SK-N-MC (cell line): ENCODE measurements at regions not wholly inside any gene's neighbourhood (a gene's known extent, or its start where the extent isn't known, plus 50 kb on each side); places are given as distances from the start of the nearest gene placed in this dataset.

ENCODE experiments used
- DNase-seq: peaks from one replicate; pipeline ENCODE4 v3.0.0-alpha.2; 2011; ENCODE audit warnings: low read depth, low spot score
- H3K27ac ChIP-seq: fragments of 200-600 bp; sonication (generic); 2 replicates; pipeline ENCODE4 v1.5.1; 2016; ENCODE audit warnings: mixed run types
- H3K36me3 ChIP-seq: fragments of 200-600 bp; sonication (generic); 2 replicates; pipeline ENCODE4 v1.6.1; 2017; ENCODE audit warnings: antibody characterized with exemption, low read length, mixed read lengths; ENCODE audit not compliant: insufficient read depth
- H3K4me3 ChIP-seq: fragments of 200-600 bp; sonication (generic); 2 replicates; pipeline ENCODE4 v1.5.1; 2016
- H3K9ac ChIP-seq: fragments of 200-600 bp; sonication (generic); 2 replicates; pipeline ENCODE4 v1.8.0; 2017; ENCODE audit warnings: mixed run types, mixed read lengths; ENCODE audit not compliant: insufficient read length
- H3K9me3 ChIP-seq: fragments of 200-600 bp; sonication (generic); 2 replicates; pipeline ENCODE4 v1.6.1; 2017; ENCODE audit warnings: low read depth, mild to moderate bottlenecking, antibody characterized with exemption, low read length, moderate library complexity, mixed read lengths
- EZH2 ChIP-seq: fragments of 200-600 bp; sonication (generic); IDR thresholded peaks from one replicate; pipeline ENCODE4 v1.6.1; 2017; ENCODE audit warnings: antibody characterized with exemption
- FOXP2 ChIP-seq: optimal IDR thresholded peaks from 2 replicates; pipeline ENCODE3; 2011; ENCODE audit warnings: mild to moderate bottlenecking, moderate library complexity; ENCODE audit not compliant: insufficient read depth; ENCODE audit errors: extremely low read length, control extremely low read depth
- POLR2AphosphoS5 ChIP-seq: IDR thresholded peaks from 2 replicates; pipeline ENCODE4 v1.6.1; 2012; ENCODE audit warnings: mild to moderate bottlenecking, low read depth, low read length, borderline replicate concordance

- H3K4me3 ChIP-seq, result no peak overlapping the region
- H3K36me3 ChIP-seq, result peaks cover 3% of the 10 kb centered on the region; the same call in 1 of the 2 replicates
- TF ChIP-seq POLR2AphosphoS5, result no peak
- TF ChIP-seq FOXP2, result no peak
- no peak for TF ChIP-seq EZH2
- no peak for DNase-seq
- H3K9ac ChIP-seq, result no peak overlapping the region
- no peak overlapping the region for H3K27ac ChIP-seq
- no peaks in the 10 kb centered on the region for H3K9me3 ChIP-seq
Measured at GRCh38 chr12:125470838-125471783, 405.9 kb downstream of the AACS start.

GRCh38 chr12:125473501-125473900 lies 408.3 kb downstream of the AACS start:
- TF ChIP-seq POLR2AphosphoS5 (no peak), EZH2 (no peak), FOXP2 (no peak)
- H3K9me3 ChIP-seq, result no peaks in the 10 kb centered on the region
- DNase-seq, result no peak

GRCh38 chr12:125487336-125487735 lies 422.1 kb downstream of the AACS start:
- no peak overlapping the region for H3K4me3 ChIP-seq
- H3K9ac ChIP-seq, result no peak overlapping the region
- H3K9me3 ChIP-seq, result no peaks in the 10 kb centered on the region
- TF ChIP-seq FOXP2 (no peak), EZH2 (no peak), POLR2AphosphoS5 (no peak)
- no peak for DNase-seq
- peaks cover 35% of the 10 kb centered on the region for H3K36me3 ChIP-seq
- no peak overlapping the region for H3K27ac ChIP-seq

More at GRCh38 chr12:125473501-125473900, 408.3 kb downstream of the AACS start:
- H3K36me3 ChIP-seq, result peaks cover 3% of the 10 kb centered on the region; the same call in 1 of the 2 replicates
- no peak overlapping the region for H3K9ac ChIP-seq
- H3K4me3 ChIP-seq, result no peak overlapping the region
- H3K27ac ChIP-seq, result no peak overlapping the region

DNA sequence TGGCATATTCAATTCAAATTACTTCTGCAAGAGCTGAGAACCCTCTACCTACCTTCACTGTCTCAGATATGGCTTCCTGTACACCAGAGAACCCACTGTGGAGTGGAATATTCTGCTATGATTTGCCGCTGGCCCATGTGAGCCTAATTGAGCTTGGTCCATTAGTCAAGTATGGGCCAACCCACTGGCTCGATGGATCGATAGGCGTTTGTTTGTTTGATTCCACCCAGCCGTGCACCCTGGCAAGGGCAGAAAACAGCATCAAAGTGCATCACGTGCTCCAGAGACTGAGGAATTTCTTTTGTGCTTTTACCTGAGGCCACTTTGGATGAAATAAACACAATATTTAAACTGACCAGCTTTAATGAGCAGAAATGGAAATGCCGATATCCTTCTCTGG lies 426.3 kb downstream of the AACS start:
- no peak overlapping the region for H3K9ac ChIP-seq
- no peaks in the 10 kb centered on the region for H3K9me3 ChIP-seq
- TF ChIP-seq FOXP2, result no peak
- TF ChIP-seq POLR2AphosphoS5, result no peak
- no peak for TF ChIP-seq EZH2
- DNase-seq, result no peak
- no peak overlapping the region for H3K4me3 ChIP-seq
- peaks cover 32% of the 10 kb centered on the region for H3K36me3 ChIP-seq
- H3K27ac ChIP-seq, result no peak overlapping the region

GRCh38 chr12:125492354-125493270 lies 427.4 kb downstream of the AACS start:
- no peak for DNase-seq
- Histone ChIP-seq H3K27ac (no peak overlapping the region), H3K36me3 (peaks cover 23% of the 10 kb centered on the region), H3K4me3 (no peak overlapping the region), H3K9me3 (no peaks in the 10 kb centered on the region), H3K9ac (no peak overlapping the region)
- TF ChIP-seq FOXP2 (no peak), EZH2 (no peak), POLR2AphosphoS5 (no peak)

DNA sequence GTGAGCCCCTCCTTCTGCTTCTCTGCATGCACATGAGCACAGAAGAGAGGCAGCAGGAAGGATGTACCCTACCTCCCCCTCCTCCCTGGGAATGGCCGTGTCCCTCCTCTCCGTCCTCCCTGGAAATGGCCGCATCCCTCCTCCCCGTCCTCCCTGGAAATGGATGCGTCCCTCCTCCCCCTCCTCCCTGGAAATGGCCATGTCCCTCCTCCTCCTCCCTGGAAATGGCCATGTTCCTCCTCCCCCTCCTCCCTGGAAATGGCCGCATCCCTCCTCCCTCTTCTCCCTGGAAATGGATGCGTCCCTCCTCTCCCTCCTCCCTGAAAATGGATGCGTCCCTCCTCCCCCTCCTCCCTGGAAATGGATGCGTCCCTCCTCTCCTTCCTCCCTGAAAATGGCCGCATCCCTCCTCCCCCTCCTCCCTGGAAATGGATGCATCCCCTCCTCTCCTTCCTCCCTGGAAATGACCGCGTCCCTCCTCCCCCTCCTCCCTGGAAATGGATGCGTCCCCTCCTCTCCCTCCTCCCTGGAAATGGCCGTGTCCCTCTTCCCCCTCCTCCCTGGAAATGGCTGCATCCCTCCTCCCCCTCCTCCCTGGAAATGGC lies 428.6 kb downstream of the AACS start:
- Histone ChIP-seq H3K9me3 (no peaks in the 10 kb centered on the region), H3K4me3 (no peak overlapping the region), H3K36me3 (peaks cover 16% of the 10 kb centered on the region), H3K27ac (no peak overlapping the region), H3K9ac (no peak overlapping the region)
- DNase-seq, result no peak
- TF ChIP-seq POLR2AphosphoS5 (no peak), EZH2 (no peak), FOXP2 (no peak)

GRCh38 chr12:125503128-125503527 lies 437.9 kb downstream of the AACS start:
- H3K9me3 ChIP-seq, result no peaks in the 10 kb centered on the region
- H3K36me3 ChIP-seq, result peaks cover 15% of the 10 kb centered on the region
- no peak overlapping the region for H3K9ac ChIP-seq
- H3K27ac ChIP-seq, result no peak overlapping the region
- no peak for DNase-seq
- no peak overlapping the region for H3K4me3 ChIP-seq
- no peak for TF ChIP-seq EZH2
- TF ChIP-seq POLR2AphosphoS5, result no peak
- no peak for TF ChIP-seq FOXP2
